ENCODE measurements at regions not wholly inside any gene's neighbourhood (a gene's known extent, or its start where the extent isn't known, plus 50 kb on each side); places are given as distances from the start of the nearest gene placed in this dataset.

GRCh38 chr13:78015782-78016181, 97.2 kb upstream of the EDNRB start:
- peak; percentile 13 for DNase-seq (ENCODE audit: low read depth)
- no peak for TF ChIP-seq CTCF (IDR thresholded peaks at IDR 0.05; ENCODE audit: insufficient read depth, low read depth, low read length)
- no peak overlapping the region for H3K4me3 ChIP-seq (ENCODE audit: low read depth, low read length)

GRCh38 chr13:78012046-78012445, 93.4 kb upstream of the EDNRB start:
- DNase-seq (ENCODE audit: low read depth) = no peak
- TF ChIP-seq CTCF (IDR thresholded peaks at IDR 0.05; ENCODE audit: insufficient read depth, low read depth, low read length) = no peak
- H3K4me3 ChIP-seq (ENCODE audit: low read depth, low read length) = no peak overlapping the region

GRCh38 chr13:78004821-78005220, 86.2 kb upstream of the EDNRB start:
- DNase-seq (ENCODE audit: low read depth) = no peak
- no peak for TF ChIP-seq CTCF (IDR thresholded peaks at IDR 0.05; ENCODE audit: insufficient read depth, low read depth, low read length)
- no peak overlapping the region for H3K4me3 ChIP-seq (ENCODE audit: low read depth, low read length)

GRCh38 chr13:77999746-78000145, 81.1 kb upstream of the EDNRB start:
- H3K4me3 ChIP-seq (ENCODE audit: low read depth, low read length) = no peak overlapping the region
- no peak for DNase-seq (ENCODE audit: low read depth)
- no peak for TF ChIP-seq CTCF (IDR thresholded peaks at IDR 0.05; ENCODE audit: insufficient read depth, low read depth, low read length)

- no peak for DNase-seq (ENCODE audit: low read depth)
- no peak overlapping the region for H3K4me3 ChIP-seq (ENCODE audit: low read depth, low read length)
- no peak for TF ChIP-seq CTCF (IDR thresholded peaks at IDR 0.05; ENCODE audit: insufficient read depth, low read depth, low read length)
These were observed 75.5 kb upstream of the EDNRB start for GRCh38 chr13:77994166-77994565.

GRCh38 chr13:77991003-77991402, 72.4 kb upstream of the EDNRB start:
- no peak for DNase-seq (ENCODE audit: low read depth)
- no peak for TF ChIP-seq CTCF (IDR thresholded peaks at IDR 0.05; ENCODE audit: insufficient read depth, low read depth, low read length)
- no peak overlapping the region for H3K4me3 ChIP-seq (ENCODE audit: low read depth, low read length)

- no peak for TF ChIP-seq CTCF (IDR thresholded peaks at IDR 0.05; ENCODE audit: insufficient read depth, low read depth, low read length)
- no peak for DNase-seq (ENCODE audit: low read depth)
- H3K4me3 ChIP-seq (ENCODE audit: low read depth, low read length) = no peak overlapping the region
These were observed 70.7 kb upstream of the EDNRB start for GRCh38 chr13:77989281-77989680.

Data from fibroblast of villous mesenchyme (primary cell).